Endothelial cell of umbilical vein (primary cell): ENCODE measurements at regions not wholly inside any gene's neighbourhood (a gene's known extent, or its start where the extent isn't known, plus 50 kb on each side); places are given as distances from the start of the nearest gene placed in this dataset.
"Not testable (repeated sequence)": the region's sequence is repeated elsewhere in the genome, so short reads cannot be mapped to it uniquely, and the experiment has no call there.

Experiments
- BruUV-seq: library from RNA; stranded (reverse); fragments of 400-500 nt; replicated peaks from 2 replicates; lab custom pipeline; 2021; lab: Mats Ljungman, UMichigan
- CTCF ChIA-PET: fragments of 300-600, 350-600 bp; sonication (Branson Sonifier 250); formaldehyde crosslinking; loops from one replicate; lab custom pipeline; 2021; ENCODE audit warnings: antibody characterized with exemption, inconsistent platforms; lab: Charles Lee
- POLR2A ChIA-PET: fragments of 300-600, 350-600 bp; sonication (Branson Sonifier 250); formaldehyde crosslinking; loops from one replicate; lab custom pipeline; 2021; ENCODE audit warnings: antibody characterized with exemption, inconsistent platforms; lab: Charles Lee
- DNase-seq: peaks from one replicate; pipeline ENCODE4 v3.0.0-alpha.2; 2011; ENCODE audit warnings: low read depth, low spot score
- FAIRE-seq: peaks from 2 replicates; lab custom pipeline; 2011; peaks lifted over from hg19 to GRCh38; lab: Jason Lieb, UNC
- H2AFZ ChIP-seq: 2 replicates; pipeline ENCODE4 v1.6.0; 2012; ENCODE audit warnings: low read depth, low read length, control low read depth, inconsistent platforms
- H3K27ac ChIP-seq: 2 replicates; pipeline ENCODE4 v1.5.1; 2011; ENCODE audit warnings: low read depth, mild to moderate bottlenecking, control low read depth, low read length, moderate library complexity; ENCODE audit not compliant: insufficient read depth
- H3K27me3 ChIP-seq, 2 experiments: 2 replicates each; pipeline versions ENCODE4 v1.6.0 to v1.6.1; 2011; ENCODE audit warnings: low read length in 2 of 2, mixed read lengths in 1 of 2; ENCODE audit not compliant: control insufficient read depth in 2 of 2, insufficient read depth in 2 of 2
- H3K36me3 ChIP-seq, 2 experiments: 2 replicates in 1 of 2; 3 replicates in 1 of 2; pipeline ENCODE4 v1.5.1; 2011; ENCODE audit warnings: low read length in 2 of 2, mild to moderate bottlenecking in 1 of 2, moderate library complexity in 1 of 2; ENCODE audit not compliant: control insufficient read depth in 2 of 2, insufficient read depth in 2 of 2; ENCODE audit errors: extremely low read depth in 1 of 2
- H3K4me1 ChIP-seq: 3 replicates; pipeline ENCODE4 v1.5.1; 2011; ENCODE audit warnings: mild to moderate bottlenecking, low read length; ENCODE audit not compliant: control insufficient read depth, insufficient read depth; ENCODE audit errors: extremely low read depth
- H3K4me2 ChIP-seq: 2 replicates; pipeline ENCODE4 v1.6.1; 2011; ENCODE audit warnings: low read length, control low read depth, mixed read lengths; ENCODE audit not compliant: insufficient read depth
- H3K4me3 ChIP-seq, 3 experiments: fragments of 200-600 bp in 1 of 3; sonication (generic), shearing (Covaris generic) in 1 of 3; replicated peaks in 1 of 3; 2 replicates each; pipeline ENCODE4 v1.5.1; 2011 to 2016; ENCODE audit warnings: control low read depth in 3 of 3, low read length in 3 of 3, mild to moderate bottlenecking in 2 of 3, inconsistent platforms in 1 of 3, low read depth in 1 of 3, moderate library complexity in 1 of 3; ENCODE audit not compliant: insufficient read depth in 1 of 3
- H3K79me2 ChIP-seq: 2 replicates; pipeline ENCODE4 v1.6.0; 2012; ENCODE audit warnings: low read length, inconsistent platforms; ENCODE audit not compliant: control insufficient read depth, insufficient read depth
- H3K9ac ChIP-seq: replicated peaks from 2 replicates; pipeline ENCODE3; 2011; ENCODE audit warnings: low read length, control low read depth; ENCODE audit not compliant: insufficient read depth; ENCODE audit errors: extremely low read depth
- H3K9me1 ChIP-seq: replicated peaks from 3 replicates; pipeline ENCODE4 v1.6.0; 2011; ENCODE audit warnings: mild to moderate bottlenecking, low read length; ENCODE audit not compliant: control insufficient read depth, insufficient read depth; ENCODE audit errors: extremely low read depth
- H3K9me3 ChIP-seq: replicated peaks from 2 replicates; pipeline ENCODE4 v1.5.1; 2012; ENCODE audit warnings: low read length, inconsistent platforms; ENCODE audit not compliant: control insufficient read depth, insufficient read depth
- H4K20me1 ChIP-seq: replicated peaks from 2 replicates; pipeline ENCODE3; 2011; ENCODE audit warnings: mild to moderate bottlenecking, low read length; ENCODE audit not compliant: control insufficient read depth, insufficient read depth; ENCODE audit errors: extremely low read depth
- POLR2A ChIP-seq: IDR thresholded peaks from 2 replicates; pipeline ENCODE4 v1.6.1; 2012; ENCODE audit warnings: low read depth, mild to moderate bottlenecking, control low read depth, low read length
- dilution Hi-C: fragments of 300-500 bp; cut with MboI; formaldehyde crosslinking; loops from one replicate; pipeline ENCODE4 v1.15.0; 2019; ENCODE audit warnings: low sequenced_read_pairs; ENCODE audit not compliant: extremely low pct_ligation_motif_present
- intact Hi-C: fragments of 100-400 bp; cut with micrococcal nuclease; formaldehyde crosslinking; loops from one replicate; pipeline ENCODE4 v1.10.0; 2022

DNA sequence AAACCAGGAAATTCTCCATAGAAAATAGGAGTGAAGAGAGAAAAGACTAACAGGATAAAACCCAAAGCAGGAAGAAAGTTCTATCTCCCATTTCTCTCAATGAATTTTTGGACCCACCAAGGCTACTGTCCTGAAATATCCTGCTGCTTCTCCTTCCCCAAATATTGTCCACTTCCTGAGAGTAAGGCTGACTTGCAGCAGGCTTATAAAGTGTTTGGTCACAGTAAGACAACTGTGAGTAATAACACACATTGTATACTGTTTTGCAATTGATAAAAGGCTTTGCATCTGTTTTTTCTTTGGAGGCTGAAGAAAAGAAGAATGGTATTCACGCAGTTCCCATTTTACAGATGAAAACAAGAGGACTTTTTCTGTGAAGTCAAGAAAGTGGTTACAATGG lies 52.8 kb downstream of the FOXD4L6 start:
- DNase-seq, H3K9me3 ChIP-seq, H3K9me1 ChIP-seq, H3K36me3 ChIP-seq, H3K79me2 ChIP-seq, H3K27me3 ChIP-seq, H3K4me1 ChIP-seq, BruUV-seq, POLR2A ChIA-PET, CTCF ChIA-PET, FAIRE-seq, H3K4me3 ChIP-seq, H3K9ac ChIP-seq, H3K4me2 ChIP-seq, H4K20me1 ChIP-seq, dilution Hi-C loops, intact Hi-C loops, H2AFZ ChIP-seq: not testable (repeated sequence)
- peak overlapping the region; percentile 74 for H3K27ac ChIP-seq

DNA sequence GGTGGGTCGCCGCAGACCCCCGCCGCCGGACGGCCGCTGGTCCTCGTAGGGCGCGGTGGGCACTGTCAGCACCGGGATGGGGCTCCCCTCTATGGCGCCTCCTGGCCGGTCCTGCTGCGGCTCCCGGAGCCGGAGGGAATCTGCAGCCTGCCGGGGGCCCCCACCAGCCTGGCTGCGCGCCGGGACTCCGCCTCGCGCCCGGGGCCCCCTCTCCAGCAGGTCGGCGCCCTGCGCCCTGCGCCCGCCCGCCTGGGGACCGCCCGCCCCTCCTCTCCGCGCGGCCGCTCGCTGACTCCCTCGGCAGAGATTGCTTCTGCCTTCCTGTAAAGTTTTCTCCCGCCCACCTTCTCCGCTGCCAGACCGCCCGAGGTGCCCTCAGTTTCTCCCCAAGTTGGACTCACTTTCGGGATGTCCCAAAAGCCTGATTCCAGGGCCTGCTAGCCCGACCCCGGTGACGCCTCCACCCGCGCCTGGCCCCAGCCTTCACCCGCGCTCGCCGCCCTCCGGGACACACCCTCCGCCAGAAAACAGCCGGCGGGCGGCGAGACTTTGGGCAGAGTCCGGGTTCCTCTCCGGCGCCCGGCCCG lies 54.0 kb downstream of the FOXD4L6 start:
- H3K27ac ChIP-seq, result peak overlapping the region; percentile 74
- BruUV-seq, H4K20me1 ChIP-seq, H3K9me3 ChIP-seq, CTCF ChIA-PET, dilution Hi-C loops, H3K27me3 ChIP-seq, H3K4me1 ChIP-seq, H3K36me3 ChIP-seq, H3K79me2 ChIP-seq, POLR2A ChIA-PET, H3K9me1 ChIP-seq, FAIRE-seq, intact Hi-C loops: not testable (repeated sequence)
- peak overlapping the region; percentile 79 for H3K9ac ChIP-seq
- peak; percentile 36 for DNase-seq
- peak overlapping the region; percentile 42 for H3K4me2 ChIP-seq
- H2AFZ ChIP-seq, result peak overlapping the region; percentile 61
- TF ChIP-seq POLR2A, result peak; percentile 32
- peak overlapping the region; percentile 51 to 68 (median 59) for H3K4me3 ChIP-seq

DNA sequence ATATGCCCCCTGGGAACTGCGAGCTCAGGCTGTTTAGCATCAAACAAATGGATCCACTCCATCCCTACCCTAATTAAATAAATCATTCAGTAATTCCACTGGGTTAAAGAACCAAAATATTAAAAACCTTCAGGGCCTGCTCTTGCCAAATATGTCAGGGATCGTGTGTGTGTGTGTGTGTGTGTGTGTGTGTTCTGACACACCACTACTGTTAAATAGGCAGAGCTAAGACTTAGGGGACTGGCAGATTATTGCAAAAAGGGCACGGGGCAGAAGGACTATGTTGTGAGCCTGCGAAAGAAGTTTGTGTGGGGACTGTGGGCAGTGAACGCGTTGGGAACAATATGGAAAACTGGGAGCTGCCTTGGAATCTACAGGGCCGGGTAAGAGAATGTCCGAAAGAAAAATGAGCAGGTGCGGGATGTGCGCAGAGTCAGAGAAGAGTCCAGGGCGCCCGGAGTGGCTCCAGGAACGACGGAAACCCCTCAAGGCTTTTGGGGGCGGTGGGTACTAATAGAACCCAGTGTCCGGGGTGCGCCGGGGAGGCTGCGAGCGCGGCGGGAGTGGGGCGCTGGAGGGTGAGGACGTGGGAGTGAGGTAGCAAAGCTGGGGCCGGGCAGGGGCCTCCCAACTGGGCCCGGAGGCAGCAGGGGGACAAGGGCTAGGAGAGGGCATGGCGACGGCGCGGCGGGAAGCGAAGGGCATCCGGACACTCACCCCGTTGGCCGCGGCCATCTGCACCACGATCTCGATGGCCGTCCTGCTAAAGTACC lies 54.8 kb downstream of the FOXD4L6 start:
- intact Hi-C loops, dilution Hi-C loops, POLR2A ChIA-PET, BruUV-seq, H3K4me1 ChIP-seq, H3K9me1 ChIP-seq, H3K9ac ChIP-seq, FAIRE-seq, CTCF ChIA-PET, H4K20me1 ChIP-seq, H3K36me3 ChIP-seq, H3K27me3 ChIP-seq, H3K79me2 ChIP-seq, H3K9me3 ChIP-seq: not testable (repeated sequence)
- Histone ChIP-seq H3K4me2 (peak overlapping the region; percentile 72), H2AFZ (peak overlapping the region; percentile 68), H3K27ac (peak overlapping the region; percentile 74), H3K4me3 (peak overlapping the region; percentile 51 to 68 (median 59))
- peak; percentile 26 for DNase-seq

DNA sequence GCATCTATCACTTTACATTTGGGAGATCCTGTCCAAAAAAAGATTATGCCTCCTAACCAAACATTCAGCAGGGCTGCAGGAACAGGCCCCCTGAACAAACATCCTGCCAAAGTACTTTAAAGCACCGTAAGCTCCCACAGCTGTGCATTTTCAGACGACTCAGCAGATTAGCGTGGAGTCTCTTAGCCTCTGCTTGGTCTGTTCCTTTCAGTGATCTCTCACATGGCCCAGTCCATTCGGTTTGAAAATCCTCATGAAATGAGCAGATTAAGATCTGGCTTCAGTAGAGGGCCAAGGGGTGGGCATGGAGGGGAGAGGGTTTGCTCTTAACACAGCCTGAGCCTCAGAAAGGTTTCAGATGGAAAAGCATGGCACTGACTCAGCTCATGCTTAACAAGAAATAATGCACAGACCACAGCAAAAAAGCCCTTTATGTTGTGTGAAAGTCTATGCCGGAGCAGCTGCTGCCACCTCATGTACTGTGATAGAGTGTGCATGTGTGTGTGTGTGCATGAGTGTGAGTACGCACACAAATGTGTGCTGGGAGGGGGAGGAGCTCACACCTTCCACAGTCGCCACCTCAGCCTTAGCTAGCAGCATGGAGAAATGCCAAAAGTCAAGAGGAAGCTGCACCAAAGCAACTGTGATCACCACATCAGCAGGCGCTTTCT lies 64.2 kb downstream of the FOXD4L6 start:
- FAIRE-seq, H3K27me3 ChIP-seq, H3K27ac ChIP-seq, H3K79me2 ChIP-seq, POLR2A ChIA-PET, H3K9me1 ChIP-seq, H4K20me1 ChIP-seq, H3K9ac ChIP-seq, H3K36me3 ChIP-seq, H3K9me3 ChIP-seq, H3K4me1 ChIP-seq, H3K4me3 ChIP-seq, intact Hi-C loops, BruUV-seq, H3K4me2 ChIP-seq, dilution Hi-C loops: not testable (repeated sequence)
- peak; percentile 49 for DNase-seq
- peak overlapping the region; percentile 42 for H2AFZ ChIP-seq
- CTCF ChIA-PET, result interaction anchor here (0.8 kb wide), 1 partner anchor 72 kb away, joined by 3 read pairs; no protein-coding TSS in a partner anchor
